GM12874 (cell line): ENCODE measurements at regions not wholly inside any gene's neighbourhood (a gene's known extent, or its start where the extent isn't known, plus 50 kb on each side); places are given as distances from the start of the nearest gene placed in this dataset.

Experiments
- CTCF ChIP-seq: IDR thresholded peaks from 2 replicates; pipeline ENCODE4 v1.5.1; 2011; ENCODE audit warnings: low read depth, mild to moderate bottlenecking, control low read depth, low read length, moderate library complexity; ENCODE audit not compliant: insufficient read depth

DNA sequence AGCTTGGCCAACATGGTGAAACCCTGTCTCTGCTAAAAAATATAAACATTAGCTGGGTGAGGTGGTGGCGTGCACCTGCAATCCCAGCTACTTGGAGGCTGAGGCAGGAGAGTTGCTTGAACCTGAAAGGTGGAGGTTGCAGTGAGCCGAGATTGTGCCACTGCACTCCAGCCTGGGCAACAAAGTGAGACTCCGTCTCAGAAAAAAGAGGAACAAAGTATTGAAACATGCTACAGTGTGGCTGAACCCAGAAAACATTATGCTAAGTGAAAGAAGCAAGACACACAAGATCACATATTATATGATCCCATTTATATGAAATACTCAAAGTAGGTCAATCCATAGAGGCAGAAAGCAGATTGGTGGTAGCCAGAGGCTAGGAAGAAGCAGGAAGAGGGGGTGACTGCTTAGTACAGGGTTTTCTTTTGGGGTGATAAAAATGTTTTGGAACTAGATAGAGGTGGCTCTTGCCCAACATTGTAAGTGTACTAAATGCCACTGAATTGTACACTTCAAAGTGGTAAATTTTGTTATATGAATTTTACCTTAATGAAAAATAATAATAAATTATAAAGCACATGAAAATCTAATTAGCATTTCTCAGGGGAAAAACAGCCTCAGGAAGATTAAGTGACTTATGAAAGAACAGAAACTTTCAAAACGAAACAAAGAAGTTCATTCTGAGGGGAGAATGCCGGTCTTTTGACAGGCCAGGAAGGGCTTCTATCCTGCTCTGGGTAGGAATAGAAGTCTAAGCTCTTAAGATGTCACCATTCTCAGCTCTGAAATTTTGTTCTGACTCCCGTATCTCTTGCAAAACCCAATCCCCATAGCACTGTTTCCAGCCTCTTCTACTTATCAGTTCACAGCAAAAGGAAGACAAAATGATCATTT is 161.1 kb upstream of the TBCA start:
- TF ChIP-seq CTCF: no peak

GRCh38 chr5:77936365-77936693 is 160.2 kb upstream of the TBCA start:
- no peak for TF ChIP-seq CTCF

- TF ChIP-seq CTCF: no peak
Measured at GRCh38 chr5:77935506-77936364, 159.6 kb upstream of the TBCA start.

GRCh38 chr5:77928776-77929300 is 152.7 kb upstream of the TBCA start:
- TF ChIP-seq CTCF: no peak

DNA sequence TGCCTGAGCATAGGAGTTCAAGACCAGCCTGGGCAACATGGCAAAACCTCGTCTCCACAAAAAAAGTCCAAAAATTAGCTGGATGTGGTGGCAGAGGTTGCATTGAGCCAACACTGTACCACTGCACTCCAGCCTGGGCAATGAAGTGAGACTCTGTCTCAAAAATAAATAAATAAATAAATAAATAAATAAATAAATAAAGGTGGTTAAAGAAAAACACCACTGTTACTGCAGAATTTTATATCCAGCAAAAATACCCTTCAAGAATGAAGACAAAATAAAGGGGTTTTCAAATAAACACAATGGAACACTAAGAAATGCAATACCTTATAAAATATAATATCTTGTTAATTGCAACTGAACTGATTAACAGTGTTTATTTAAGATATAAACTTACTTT is 150.2 kb upstream of the TBCA start:
- no peak for TF ChIP-seq CTCF

- TF ChIP-seq CTCF: no peak
Measured at GRCh38 chr5:77925503-77925902, 149.4 kb upstream of the TBCA start.

DNA sequence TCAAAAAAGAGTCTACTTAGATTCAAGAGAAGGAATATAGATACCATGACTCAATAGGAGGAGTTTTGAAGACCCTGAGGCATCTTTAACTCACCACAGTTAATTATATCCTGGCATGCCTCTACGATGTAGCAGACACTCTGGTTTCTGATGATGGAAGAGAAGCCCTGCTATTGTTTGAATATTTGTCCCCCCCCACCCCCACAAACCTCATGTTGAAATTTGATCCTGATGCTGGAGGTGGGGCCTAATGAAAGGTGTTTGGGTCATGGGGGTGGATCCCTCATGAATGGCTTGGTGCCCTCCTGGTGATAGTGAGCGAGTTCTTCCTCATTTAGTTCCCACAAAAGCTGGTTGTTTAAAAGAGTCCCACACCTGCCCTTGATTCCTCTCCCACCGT is 147.9 kb upstream of the TBCA start:
- TF ChIP-seq CTCF: no peak
